IgD-negative memory B cell (primary cell): ENCODE measurements at regions not wholly inside any gene's neighbourhood (a gene's known extent, or its start where the extent isn't known, plus 50 kb on each side); places are given as distances from the start of the nearest gene placed in this dataset.
"Not testable (repeated sequence)": the region's sequence is repeated elsewhere in the genome, so short reads cannot be mapped to it uniquely, and the experiment has no call there.

Experiments used
- H3K27ac Mint-ChIP-seq, 3 donors: one replicate each; pipeline ENCODE4 v1.8.0; 2020 to 2022; ENCODE audit warnings: mild to moderate bottlenecking in 3 of 3, mixed read lengths in 3 of 3, moderate library complexity in 1 of 3
- H3K27me3 Mint-ChIP-seq: one replicate; pipeline ENCODE4 v1.8.0; 2021; ENCODE audit warnings: mixed read lengths
- H3K36me3 Mint-ChIP-seq: one replicate; pipeline ENCODE4 v1.8.0; 2020; ENCODE audit warnings: mild to moderate bottlenecking, mixed read lengths
- H3K4me1 Mint-ChIP-seq, 3 donors: one replicate each; pipeline ENCODE4 v1.8.0; 2020 to 2022; ENCODE audit warnings: mixed read lengths in 3 of 3, mild to moderate bottlenecking in 1 of 3
- H3K4me3 Mint-ChIP-seq, 4 donors: one replicate each; pipeline ENCODE4 v1.8.0; 2020 to 2022; ENCODE audit warnings: mild to moderate bottlenecking in 4 of 4, mixed read lengths in 4 of 4, moderate library complexity in 3 of 4
- H3K9me3 Mint-ChIP-seq, 3 donors: one replicate each; pipeline ENCODE4 v1.8.0; 2020 to 2021; ENCODE audit warnings: mixed read lengths in 3 of 3, mild to moderate bottlenecking in 1 of 3

DNA sequence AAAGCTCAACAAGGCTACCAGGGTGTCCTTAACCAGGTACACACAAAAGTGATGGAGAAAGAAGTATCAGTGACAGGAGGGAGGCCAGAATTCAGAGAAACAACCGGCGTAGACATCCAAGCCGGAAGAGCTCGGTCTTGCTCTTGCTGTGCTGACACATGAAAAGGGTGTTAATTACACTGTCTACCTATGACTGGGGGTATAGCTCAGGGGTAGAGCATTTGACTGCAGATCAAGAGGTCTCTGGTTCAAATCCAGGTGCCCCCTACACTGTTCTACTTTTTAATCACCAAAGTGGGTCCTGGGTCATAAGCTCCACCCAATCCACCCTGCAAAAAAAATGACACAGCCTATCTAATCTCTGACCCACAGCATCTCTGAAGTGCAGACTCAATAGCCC lies 86.9 kb upstream of the ZNF746 start:
- peaks cover 0 to 1% (median 0%) of the 10 kb centered on the region in 3 donors for H3K9me3 Mint-ChIP-seq
- no peak overlapping the region for H3K4me3 Mint-ChIP-seq
- H3K36me3 Mint-ChIP-seq, result peaks cover 22% of the 10 kb centered on the region
- H3K27me3 Mint-ChIP-seq, result no peaks in the 10 kb centered on the region
- no peak overlapping the region for H3K27ac Mint-ChIP-seq
- H3K4me1 Mint-ChIP-seq, result peaks cover 8 to 15% (median 9%) of the 10 kb centered on the region in 3 donors

DNA sequence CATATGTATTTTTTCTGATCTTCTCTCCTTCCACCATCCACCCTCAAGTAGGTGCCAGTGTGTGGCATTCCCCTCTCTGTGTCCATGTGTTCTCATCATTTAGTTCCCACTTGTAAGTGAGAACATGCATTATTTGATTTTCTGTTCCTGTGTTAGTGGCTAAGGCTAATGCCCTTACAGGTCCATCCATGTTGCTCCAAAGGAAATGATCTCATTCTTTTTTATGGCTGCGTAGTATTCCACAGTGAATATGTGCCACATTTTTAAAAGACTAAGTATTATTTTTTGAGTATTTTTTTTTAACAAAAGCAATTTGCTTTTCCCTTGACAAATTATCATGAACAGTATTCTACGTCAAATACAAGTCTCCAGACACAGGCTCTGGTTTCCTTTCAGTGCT lies 86.4 kb upstream of the ZNF746 start:
- Mint-ChIP-seq H3K27me3 (no peaks in the 10 kb centered on the region), H3K9me3 (peaks cover 0 to 1% (median 0%) of the 10 kb centered on the region in 3 donors), H3K27ac (no peak overlapping the region), H3K4me3 (no peak overlapping the region), H3K4me1 (peaks cover 8 to 15% (median 9%) of the 10 kb centered on the region in 3 donors), H3K36me3 (peaks cover 22% of the 10 kb centered on the region)

DNA sequence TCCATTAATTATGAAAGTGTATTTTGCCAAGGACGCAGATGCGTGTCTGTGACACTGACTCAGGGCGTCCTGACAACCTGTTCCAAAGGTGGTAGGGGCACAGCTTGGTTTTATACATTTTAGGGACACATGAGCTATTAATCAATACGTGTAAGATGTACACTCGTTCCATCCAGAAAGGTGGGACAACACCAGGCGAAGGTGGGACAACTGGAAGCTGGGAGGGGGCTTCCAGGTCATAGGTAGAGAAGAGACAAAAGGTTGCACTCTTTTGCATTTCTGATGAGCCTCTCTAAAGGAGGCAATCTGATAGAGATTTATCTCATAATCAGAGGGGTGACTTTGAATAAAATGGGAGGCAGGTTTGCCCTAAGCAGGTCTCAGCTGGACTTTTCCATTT lies 82.7 kb upstream of the ZNF746 start:
- H3K27ac Mint-ChIP-seq, result no peak overlapping the region

GRCh38 chr7:149579365-149579764 lies 81.8 kb upstream of the ZNF746 start:
- H3K9me3 Mint-ChIP-seq, H3K27me3 Mint-ChIP-seq, H3K4me3 Mint-ChIP-seq, H3K27ac Mint-ChIP-seq: not testable (repeated sequence)
- peaks cover 18% of the 10 kb centered on the region for H3K36me3 Mint-ChIP-seq
- peaks cover 8 to 15% (median 9%) of the 10 kb centered on the region in 3 donors for H3K4me1 Mint-ChIP-seq

More for the DNA sequence above, 82.7 kb upstream of the ZNF746 start:
- peaks cover 8 to 15% (median 9%) of the 10 kb centered on the region in 3 donors for H3K4me1 Mint-ChIP-seq
- H3K36me3 Mint-ChIP-seq, result peaks cover 18% of the 10 kb centered on the region
- peaks cover 2 to 3% (median 2%) of the 10 kb centered on the region in 3 donors for H3K9me3 Mint-ChIP-seq
- no peaks in the 10 kb centered on the region for H3K27me3 Mint-ChIP-seq
- no peak overlapping the region for H3K4me3 Mint-ChIP-seq

DNA sequence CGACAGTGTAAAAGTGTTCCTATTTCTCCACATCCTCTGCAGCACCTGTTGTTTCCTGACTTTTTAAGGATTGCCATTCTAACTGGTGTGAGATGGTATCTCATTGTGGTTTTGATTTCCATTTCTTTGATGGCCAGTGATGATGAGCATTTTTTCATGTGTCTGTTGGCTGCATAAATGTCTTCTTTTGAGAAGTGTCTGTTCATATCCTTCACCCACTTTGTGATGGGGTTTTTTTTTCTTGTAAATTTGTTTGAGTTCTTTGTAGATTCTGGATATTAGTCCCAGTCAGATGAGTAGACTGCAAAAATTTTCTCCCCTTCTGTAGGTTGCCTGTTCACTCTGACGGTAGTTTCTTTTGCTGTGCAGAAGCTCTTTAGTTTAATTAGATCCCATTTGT lies 76.8 kb upstream of the ZNF746 start:
- H3K4me3 Mint-ChIP-seq, H3K27me3 Mint-ChIP-seq, H3K4me1 Mint-ChIP-seq: not testable (repeated sequence)
- Mint-ChIP-seq H3K9me3 (peaks cover 7 to 27% (median 19%) of the 10 kb centered on the region in 3 donors), H3K36me3 (peaks cover 12% of the 10 kb centered on the region), H3K27ac (peak overlapping the region in 1 of 3 donors; percentile 35)

DNA sequence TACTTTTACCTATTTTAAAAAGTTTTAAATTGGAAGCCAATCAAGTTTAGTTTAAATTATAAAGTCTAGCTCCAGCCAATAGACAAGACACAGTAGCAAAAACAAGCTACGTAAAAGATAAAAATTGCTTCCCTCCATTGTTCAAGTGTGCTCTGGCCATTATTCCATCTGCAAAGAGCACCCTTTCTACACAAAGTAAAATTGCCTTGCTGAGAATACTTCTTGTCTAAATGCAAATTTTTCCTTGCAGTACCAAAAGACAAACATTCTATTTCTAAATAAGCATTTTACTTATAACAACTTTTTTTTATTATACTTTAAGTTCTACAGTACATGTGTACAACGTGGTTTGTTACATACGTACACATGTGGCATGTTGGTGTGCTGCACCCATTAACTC lies 75.9 kb upstream of the ZNF746 start:
- Mint-ChIP-seq H3K9me3 (peaks cover 7 to 29% (median 21%) of the 10 kb centered on the region in 3 donors), H3K27me3 (no peaks in the 10 kb centered on the region), H3K27ac (no peak overlapping the region), H3K4me3 (no peak overlapping the region), H3K4me1 (no peaks in the 10 kb centered on the region), H3K36me3 (peaks cover 15% of the 10 kb centered on the region)

DNA sequence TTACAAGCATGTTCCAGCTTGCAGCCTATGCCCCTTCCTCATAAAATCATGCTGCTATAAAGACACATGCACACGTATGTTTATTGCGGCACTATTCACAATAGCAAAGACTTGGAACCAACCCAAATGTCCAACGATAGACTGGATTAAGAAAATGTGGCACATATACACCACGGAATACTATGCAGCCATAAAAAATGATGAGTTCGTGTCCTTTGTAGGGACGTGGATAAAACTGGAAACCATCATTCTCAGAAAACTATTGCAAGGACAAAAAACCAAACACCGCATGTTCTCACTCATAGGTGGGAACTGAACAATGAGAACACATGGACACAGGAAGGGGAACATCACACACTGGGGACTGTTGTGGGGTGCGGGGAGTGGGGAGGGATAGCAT lies 75.3 kb upstream of the ZNF746 start:
- H3K4me3 Mint-ChIP-seq, H3K27ac Mint-ChIP-seq, H3K4me1 Mint-ChIP-seq, H3K27me3 Mint-ChIP-seq: not testable (repeated sequence)
- peaks cover 18% of the 10 kb centered on the region for H3K36me3 Mint-ChIP-seq
- peaks cover 5 to 29% (median 21%) of the 10 kb centered on the region in 3 donors for H3K9me3 Mint-ChIP-seq

DNA sequence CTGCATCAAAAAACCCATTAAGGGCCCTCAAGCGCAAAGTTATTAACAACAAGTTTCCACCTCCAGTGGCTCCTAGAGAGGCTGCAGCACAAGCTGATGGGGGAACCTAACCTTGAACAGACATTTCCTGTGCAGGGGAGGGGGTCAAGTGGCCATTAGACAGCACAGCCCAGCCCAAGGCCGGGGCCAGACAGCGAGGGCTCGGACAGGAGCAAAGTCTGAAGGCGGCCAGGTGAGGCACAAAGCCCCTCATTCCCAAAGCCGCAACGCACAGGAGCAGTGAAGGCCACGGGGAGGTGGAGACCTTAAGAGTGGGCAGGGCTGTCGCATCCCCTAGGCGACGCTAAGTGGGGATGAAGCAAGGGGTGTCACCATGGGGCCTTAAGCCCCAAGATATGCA lies 73.2 kb upstream of the ZNF746 start:
- no peak overlapping the region for H3K4me3 Mint-ChIP-seq
- H3K9me3 Mint-ChIP-seq, result peaks cover 5 to 29% (median 21%) of the 10 kb centered on the region in 3 donors
- peaks cover 0 to 2% (median 0%) of the 10 kb centered on the region in 3 donors for H3K4me1 Mint-ChIP-seq
- peaks cover 28% of the 10 kb centered on the region for H3K36me3 Mint-ChIP-seq
- H3K27ac Mint-ChIP-seq, result no peak overlapping the region
- no peaks in the 10 kb centered on the region for H3K27me3 Mint-ChIP-seq

GRCh38 chr7:149569726-149570422 lies 72.3 kb upstream of the ZNF746 start:
- H3K4me3 Mint-ChIP-seq, result peak overlapping the region in 1 of 4 donors; percentile 42
- no peaks in the 10 kb centered on the region for H3K27me3 Mint-ChIP-seq
- peaks cover 28% of the 10 kb centered on the region for H3K36me3 Mint-ChIP-seq
- H3K27ac Mint-ChIP-seq, result no peak overlapping the region
- peaks cover 7 to 27% (median 18%) of the 10 kb centered on the region in 3 donors for H3K9me3 Mint-ChIP-seq
- peaks cover 0 to 3% (median 0%) of the 10 kb centered on the region in 3 donors for H3K4me1 Mint-ChIP-seq

- H3K4me3 Mint-ChIP-seq, result no peak overlapping the region
- H3K36me3 Mint-ChIP-seq, result peaks cover 28% of the 10 kb centered on the region
- H3K9me3 Mint-ChIP-seq, result peaks cover 7 to 27% (median 14%) of the 10 kb centered on the region in 3 donors
- peaks cover 0 to 3% (median 0%) of the 10 kb centered on the region in 3 donors for H3K4me1 Mint-ChIP-seq
- no peaks in the 10 kb centered on the region for H3K27me3 Mint-ChIP-seq
- H3K27ac Mint-ChIP-seq, result no peak overlapping the region
Measured at GRCh38 chr7:149569025-149569725, 71.6 kb upstream of the ZNF746 start.

GRCh38 chr7:149568218-149568617 lies 70.6 kb upstream of the ZNF746 start:
- Mint-ChIP-seq H3K9me3 (peaks cover 7 to 24% (median 11%) of the 10 kb centered on the region in 3 donors), H3K36me3 (peaks cover 28% of the 10 kb centered on the region), H3K4me3 (no peak overlapping the region), H3K4me1 (peaks cover 0 to 4% (median 0%) of the 10 kb centered on the region in 3 donors), H3K27me3 (no peaks in the 10 kb centered on the region), H3K27ac (no peak overlapping the region)

- Mint-ChIP-seq H3K36me3 (peaks cover 25% of the 10 kb centered on the region), H3K27me3 (no peaks in the 10 kb centered on the region), H3K4me3 (no peak overlapping the region), H3K27ac (no peak overlapping the region), H3K9me3 (peaks cover 4 to 13% (median 7%) of the 10 kb centered on the region in 3 donors), H3K4me1 (peaks cover 0 to 4% (median 0%) of the 10 kb centered on the region in 3 donors)
Measured at GRCh38 chr7:149566103-149566502, 68.5 kb upstream of the ZNF746 start.

DNA sequence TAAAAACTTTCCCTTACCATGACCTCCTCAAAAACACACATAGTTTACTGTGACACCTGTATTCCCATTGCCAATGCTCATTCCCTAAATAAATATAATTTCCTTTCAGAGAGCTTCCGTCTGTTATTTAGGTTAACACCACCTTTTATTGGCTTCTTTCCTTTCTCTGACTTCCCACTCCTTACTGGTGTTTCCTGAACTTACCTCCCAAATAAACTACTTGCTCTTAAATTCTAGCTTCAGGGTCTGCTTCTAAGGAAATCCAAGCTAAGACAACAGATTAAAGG lies 67.4 kb upstream of the ZNF746 start:
- Mint-ChIP-seq H3K27me3 (no peaks in the 10 kb centered on the region), H3K4me3 (no peak overlapping the region), H3K4me1 (peaks cover 2 to 4% (median 3%) of the 10 kb centered on the region in 3 donors), H3K9me3 (peaks cover 4 to 9% (median 4%) of the 10 kb centered on the region in 3 donors), H3K27ac (no peak overlapping the region), H3K36me3 (peaks cover 25% of the 10 kb centered on the region)

DNA sequence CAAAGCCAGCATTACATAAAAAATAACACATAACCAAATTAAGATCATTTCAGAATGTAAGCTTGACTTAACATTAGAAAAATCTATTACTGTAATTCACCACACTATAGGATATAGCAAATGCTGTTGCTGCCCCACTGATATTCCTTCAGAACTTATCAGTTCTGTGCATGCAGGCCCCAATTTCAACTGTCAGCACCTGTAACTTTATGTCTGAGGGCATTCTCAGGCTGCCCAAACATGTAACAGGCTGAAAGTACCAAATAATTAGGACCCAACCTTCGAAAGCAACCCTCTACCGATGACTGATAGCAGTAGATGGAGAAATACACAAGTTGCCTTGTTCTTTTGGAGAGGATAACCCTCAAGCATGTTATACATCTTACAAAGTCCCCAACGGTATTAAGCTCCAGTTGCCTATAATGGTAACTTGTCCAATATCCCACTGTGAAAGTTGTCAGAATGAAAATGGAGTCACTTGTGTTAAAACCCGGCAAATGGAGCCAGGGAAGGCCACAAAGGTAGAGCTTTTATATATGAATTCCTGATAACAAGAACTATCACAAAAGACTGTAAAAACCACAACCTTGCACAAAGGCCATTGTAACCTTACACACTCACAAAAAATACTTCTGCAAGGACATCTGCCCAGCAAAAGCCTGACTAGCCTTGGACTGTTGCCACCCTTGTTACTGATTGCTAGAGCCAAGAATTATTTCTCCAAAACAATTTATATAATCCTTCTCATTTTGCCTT lies 66.9 kb upstream of the ZNF746 start:
- no peak overlapping the region for H3K27ac Mint-ChIP-seq
- peaks cover 25% of the 10 kb centered on the region for H3K36me3 Mint-ChIP-seq
- peaks cover 3 to 4% (median 3%) of the 10 kb centered on the region in 3 donors for H3K4me1 Mint-ChIP-seq
- no peaks in the 10 kb centered on the region for H3K27me3 Mint-ChIP-seq
- H3K9me3 Mint-ChIP-seq, result peaks cover 3 to 4% (median 3%) of the 10 kb centered on the region in 3 donors
- no peak overlapping the region for H3K4me3 Mint-ChIP-seq

DNA sequence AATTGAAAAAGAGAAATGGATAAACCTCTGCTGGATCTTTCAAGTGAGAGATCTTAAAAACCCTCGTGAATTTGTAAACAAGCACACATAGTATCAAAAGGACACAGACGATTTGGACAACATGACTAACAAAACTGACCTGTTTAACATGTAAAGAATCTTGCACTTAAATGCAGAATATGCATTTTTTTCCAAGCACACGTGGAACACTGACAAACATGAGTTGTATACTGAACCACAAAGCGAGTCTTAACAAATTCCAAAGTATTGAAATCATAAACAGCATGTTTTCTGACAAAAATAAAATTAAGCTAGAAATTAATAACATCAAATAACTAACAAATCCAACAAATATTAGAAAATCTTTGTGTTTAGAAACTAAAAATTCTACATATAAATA lies 65.0 kb upstream of the ZNF746 start:
- no peak overlapping the region for H3K4me3 Mint-ChIP-seq
- H3K9me3 Mint-ChIP-seq, result peaks cover 0 to 3% (median 0%) of the 10 kb centered on the region in 3 donors
- H3K27me3 Mint-ChIP-seq, result no peaks in the 10 kb centered on the region
- H3K4me1 Mint-ChIP-seq, result peaks cover 3 to 4% (median 3%) of the 10 kb centered on the region in 3 donors
- no peak overlapping the region for H3K27ac Mint-ChIP-seq
- H3K36me3 Mint-ChIP-seq, result peaks cover 20% of the 10 kb centered on the region
